Upper lobe of left lung (tissue), 4 donors: ENCODE measurements at regions not wholly inside any gene's neighbourhood (a gene's known extent, or its start where the extent isn't known, plus 50 kb on each side); places are given as distances from the start of the nearest gene placed in this dataset.

ENCODE experiments used
- EP300 ChIP-seq, 4 donors: sonication (generic); formaldehyde crosslinking; IDR thresholded peaks; one replicate each; pipeline ENCODE4 v1.5.1; 2017; ENCODE audit warnings: antibody characterized with exemption in 4 of 4, control low read depth in 2 of 4
- POLR2A ChIP-seq, 4 donors: fragments of 450-650 bp; IDR thresholded peaks; one replicate each; pipeline ENCODE4 v1.5.1; 2016 to 2017; ENCODE audit warnings: antibody characterized with exemption in 4 of 4, mild to moderate bottlenecking in 2 of 4
- POLR2AphosphoS5 ChIP-seq, 2 donors: sonication (generic); formaldehyde crosslinking; IDR thresholded peaks; one replicate each; pipeline ENCODE4 v1.5.1; 2017; ENCODE audit warnings: antibody characterized with exemption in 2 of 2
- TF ChIP-seq, protein P1 (sequence below), 6 experiments: fragments of 450-650 bp in 4 of 6; fragments of 200-600 bp in 2 of 6; sonication (generic) in 2 of 6; IDR thresholded peaks; one replicate each; pipeline ENCODE4 v1.5.1; 2016 to 2019; ENCODE audit warnings: antibody characterized with exemption in 6 of 6

DNA sequence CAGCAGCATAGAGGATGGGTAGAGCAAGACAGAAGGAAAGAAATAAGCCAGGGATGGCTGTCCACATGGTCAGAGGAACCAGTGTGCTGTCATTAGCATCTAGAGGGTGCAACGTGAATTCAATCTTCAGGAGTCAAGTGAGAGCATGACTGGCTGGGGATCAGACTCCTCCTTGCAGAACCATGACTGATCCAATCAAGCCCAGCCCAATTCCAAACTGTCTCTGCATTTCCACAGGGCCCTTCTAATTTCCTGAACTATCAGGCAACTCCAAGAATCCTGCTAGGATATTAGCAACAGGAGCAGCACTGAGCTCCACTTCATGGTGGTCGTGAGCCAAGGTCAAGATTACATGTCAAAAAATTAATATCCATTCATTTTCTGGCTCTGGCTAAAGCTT lies 166.8 kb upstream of the CAMK1G start:
- no peak for TF ChIP-seq EP300 (IDR thresholded peaks at IDR 0.05)
- TF ChIP-seq, protein P1, sequence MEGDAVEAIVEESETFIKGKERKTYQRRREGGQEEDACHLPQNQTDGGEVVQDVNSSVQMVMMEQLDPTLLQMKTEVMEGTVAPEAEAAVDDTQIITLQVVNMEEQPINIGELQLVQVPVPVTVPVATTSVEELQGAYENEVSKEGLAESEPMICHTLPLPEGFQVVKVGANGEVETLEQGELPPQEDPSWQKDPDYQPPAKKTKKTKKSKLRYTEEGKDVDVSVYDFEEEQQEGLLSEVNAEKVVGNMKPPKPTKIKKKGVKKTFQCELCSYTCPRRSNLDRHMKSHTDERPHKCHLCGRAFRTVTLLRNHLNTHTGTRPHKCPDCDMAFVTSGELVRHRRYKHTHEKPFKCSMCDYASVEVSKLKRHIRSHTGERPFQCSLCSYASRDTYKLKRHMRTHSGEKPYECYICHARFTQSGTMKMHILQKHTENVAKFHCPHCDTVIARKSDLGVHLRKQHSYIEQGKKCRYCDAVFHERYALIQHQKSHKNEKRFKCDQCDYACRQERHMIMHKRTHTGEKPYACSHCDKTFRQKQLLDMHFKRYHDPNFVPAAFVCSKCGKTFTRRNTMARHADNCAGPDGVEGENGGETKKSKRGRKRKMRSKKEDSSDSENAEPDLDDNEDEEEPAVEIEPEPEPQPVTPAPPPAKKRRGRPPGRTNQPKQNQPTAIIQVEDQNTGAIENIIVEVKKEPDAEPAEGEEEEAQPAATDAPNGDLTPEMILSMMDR (IDR thresholded peaks at IDR 0.05) = no peak
- TF ChIP-seq POLR2A (IDR thresholded peaks at IDR 0.05) = no peak
- TF ChIP-seq POLR2AphosphoS5 (IDR thresholded peaks at IDR 0.05) = no peak
